Gastrocnemius medialis (tissue), 4 donors: ENCODE measurements at regions not wholly inside any gene's neighbourhood (a gene's known extent, or its start where the extent isn't known, plus 50 kb on each side); places are given as distances from the start of the nearest gene placed in this dataset.

Experiments
- ATAC-seq, 2 donors: fragments of 150-250 bp; one replicate each; pipeline ENCODE4 v1.9.1; 2016
- DNase-seq, 2 donors: peaks; one replicate each; pipeline ENCODE4 v3.0.0-alpha.2; 2019
- H3K27ac ChIP-seq, 4 donors: fragments of 200-600 bp; sonication (generic); 1 replicate in 1 of 4; 2 replicates in 3 of 4; pipeline ENCODE4 v1.5.1; 2016 to 2018; ENCODE audit warnings: mild to moderate bottlenecking in 2 of 4, moderate library complexity in 1 of 4
- H3K27me3 ChIP-seq, 3 donors: fragments of 200-600 bp; sonication (generic) in 2 of 3; 1 replicate in 1 of 3; 2 replicates in 2 of 3; pipeline versions ENCODE4 v1.5.1 to v1.6.0; 2016 to 2019; ENCODE audit warnings: mild to moderate bottlenecking in 1 of 3, moderate library complexity in 1 of 3
- H3K36me3 ChIP-seq, 2 donors: fragments of 200-600 bp; sonication (generic) in 1 of 2; one replicate each; pipeline ENCODE4 v1.5.1; 2017 to 2018
- H3K4me1 ChIP-seq, 2 donors: fragments of 200-600 bp; sonication (generic) in 1 of 2; one replicate each; pipeline ENCODE4 v1.5.1; 2016 to 2017; ENCODE audit warnings: mild to moderate bottlenecking in 2 of 2
- H3K4me3 ChIP-seq, 4 donors: fragments of 200-600 bp; sonication (generic) in 3 of 4; 1 replicate in 1 of 4; 2 replicates in 3 of 4; pipeline ENCODE4 v1.5.1; 2016 to 2019; ENCODE audit warnings: mild to moderate bottlenecking in 2 of 4
- H3K9me3 ChIP-seq, 3 donors: fragments of 200-600 bp; sonication (generic) in 2 of 3; 1 replicate in 1 of 3; 2 replicates in 2 of 3; pipeline ENCODE4 v1.5.1; 2016 to 2019
- POLR2A ChIP-seq, 2 donors: fragments of 450-650 bp; IDR thresholded peaks; one replicate each; pipeline ENCODE4 v1.6.1; 2017; ENCODE audit warnings: antibody characterized with exemption in 2 of 2, mild to moderate bottlenecking in 2 of 2, moderate library complexity in 2 of 2
- in situ Hi-C, 4 donors: fragments of 200-750 bp; cut with MboI; loops; one replicate each; pipeline versions ENCODE4 v1.15.0 to v1.8.0; 2017; ENCODE audit warnings: low sequenced_read_pairs in 4 of 4
- intact Hi-C: fragments of 100-400 bp; cut with DNase I; formaldehyde crosslinking; loops from one replicate; pipeline ENCODE4 v1.15.1; 2023; ENCODE audit warnings: low total_unique reads
- TF ChIP-seq, protein P1 (sequence below), 5 experiments: fragments of 450-650 bp in 3 of 5; fragments of 200-600 bp in 2 of 5; sonication (generic) in 2 of 5; IDR thresholded peaks in 4 of 5; conservative IDR thresholded peaks in 1 of 5; 1 replicate in 4 of 5; 2 replicates in 1 of 5; pipeline ENCODE4 v1.5.1; 2016 to 2019; ENCODE audit warnings: antibody characterized with exemption in 5 of 5, mild to moderate bottlenecking in 3 of 5, moderate library complexity in 3 of 5

DNA sequence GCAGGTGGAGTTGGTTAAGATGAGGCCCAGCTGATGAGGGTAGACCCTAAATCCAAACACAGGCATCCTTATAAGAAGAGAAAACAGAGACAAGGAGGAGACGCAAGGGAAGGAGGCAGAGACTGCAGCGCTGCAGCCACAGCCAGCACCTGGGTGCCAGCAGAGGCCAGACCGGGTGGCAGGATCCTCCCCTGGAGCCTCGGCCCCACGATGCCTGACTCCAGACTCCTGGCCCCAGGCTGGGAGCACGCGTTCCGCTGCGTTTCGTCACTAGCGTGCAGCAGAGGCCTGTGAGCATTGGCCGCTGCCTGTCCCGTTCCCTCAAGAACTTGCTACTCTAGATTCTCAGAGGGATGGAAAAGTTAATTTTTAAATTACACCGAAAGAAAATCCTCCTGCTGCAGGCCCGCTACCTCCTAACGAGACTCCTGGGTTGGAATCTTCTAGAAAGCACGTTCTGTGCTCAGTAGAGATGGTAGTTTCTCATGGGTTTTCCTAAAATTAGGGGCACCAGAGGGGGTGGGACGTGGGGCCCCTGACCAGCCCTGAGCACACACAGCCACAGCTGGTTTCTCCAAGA, 57.7 kb upstream of the FBRSL1 start:
- TF ChIP-seq, protein P1, sequence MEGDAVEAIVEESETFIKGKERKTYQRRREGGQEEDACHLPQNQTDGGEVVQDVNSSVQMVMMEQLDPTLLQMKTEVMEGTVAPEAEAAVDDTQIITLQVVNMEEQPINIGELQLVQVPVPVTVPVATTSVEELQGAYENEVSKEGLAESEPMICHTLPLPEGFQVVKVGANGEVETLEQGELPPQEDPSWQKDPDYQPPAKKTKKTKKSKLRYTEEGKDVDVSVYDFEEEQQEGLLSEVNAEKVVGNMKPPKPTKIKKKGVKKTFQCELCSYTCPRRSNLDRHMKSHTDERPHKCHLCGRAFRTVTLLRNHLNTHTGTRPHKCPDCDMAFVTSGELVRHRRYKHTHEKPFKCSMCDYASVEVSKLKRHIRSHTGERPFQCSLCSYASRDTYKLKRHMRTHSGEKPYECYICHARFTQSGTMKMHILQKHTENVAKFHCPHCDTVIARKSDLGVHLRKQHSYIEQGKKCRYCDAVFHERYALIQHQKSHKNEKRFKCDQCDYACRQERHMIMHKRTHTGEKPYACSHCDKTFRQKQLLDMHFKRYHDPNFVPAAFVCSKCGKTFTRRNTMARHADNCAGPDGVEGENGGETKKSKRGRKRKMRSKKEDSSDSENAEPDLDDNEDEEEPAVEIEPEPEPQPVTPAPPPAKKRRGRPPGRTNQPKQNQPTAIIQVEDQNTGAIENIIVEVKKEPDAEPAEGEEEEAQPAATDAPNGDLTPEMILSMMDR (IDR thresholded peaks at IDR 0.05 in 4 of 5, conservative IDR thresholded peaks at IDR 0.05 in 1 of 5): no peak
- TF ChIP-seq POLR2A (IDR thresholded peaks at IDR 0.05): no peak
- Histone ChIP-seq H3K4me3 (no peak overlapping the region), H3K9me3 (no peaks in the 10 kb centered on the region), H3K36me3 (no peaks in the 10 kb centered on the region), H3K27ac (no peak overlapping the region), H3K27me3 (peaks cover 47 to 71% (median 56%) of the 10 kb centered on the region in 3 donors), H3K4me1 (no peaks in the 10 kb centered on the region)
- in situ Hi-C loops (no loop called here), intact Hi-C loops (no loop called here)
- ATAC-seq (no peak), DNase-seq (no peak)

GRCh38 chr12:132430838-132431774, 58.8 kb upstream of the FBRSL1 start:
- DNase-seq (no peak), ATAC-seq (no peak)
- Histone ChIP-seq H3K4me1 (no peaks in the 10 kb centered on the region), H3K9me3 (no peaks in the 10 kb centered on the region), H3K36me3 (no peaks in the 10 kb centered on the region), H3K27me3 (peaks cover 43 to 71% (median 61%) of the 10 kb centered on the region in 3 donors), H3K27ac (no peak overlapping the region), H3K4me3 (no peak overlapping the region)
- in situ Hi-C loops (no loop called here), intact Hi-C loops (no loop called here)
- TF ChIP-seq, protein P1 (IDR thresholded peaks at IDR 0.05 in 4 of 5, conservative IDR thresholded peaks at IDR 0.05 in 1 of 5): no peak
- no peak for TF ChIP-seq POLR2A (IDR thresholded peaks at IDR 0.05)

DNA sequence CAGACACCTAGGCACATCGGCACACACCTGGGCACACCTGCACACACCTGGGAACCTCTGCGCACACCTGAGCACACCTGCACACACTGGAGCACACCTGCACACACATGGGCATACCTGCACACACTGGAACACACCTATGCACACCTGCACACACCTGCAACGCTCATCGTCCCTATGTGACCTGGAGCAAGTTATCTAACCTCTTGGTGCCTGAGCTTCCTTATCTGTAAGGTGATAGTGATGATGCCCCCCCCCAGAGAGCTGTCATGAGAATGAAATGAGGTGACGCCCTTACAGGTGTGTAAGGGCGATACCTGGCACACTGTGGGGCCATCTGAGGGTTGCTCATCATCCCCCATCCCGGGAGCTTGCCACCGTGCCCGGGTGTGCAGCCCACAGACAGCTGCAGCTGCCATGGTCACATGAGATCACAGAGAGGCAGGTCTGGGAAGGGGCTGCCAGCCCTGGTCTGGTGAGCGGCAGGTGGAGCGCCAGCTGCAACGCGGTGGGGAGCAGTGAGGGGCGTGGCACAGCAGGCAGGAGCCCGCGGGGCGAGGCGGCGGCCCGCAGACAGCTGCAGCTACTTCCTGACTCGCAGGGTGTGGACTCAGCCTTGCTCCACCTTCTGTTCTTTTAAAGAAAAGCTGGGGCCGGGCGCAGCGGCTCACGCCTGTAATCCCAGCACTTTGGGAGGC, 59.9 kb upstream of the FBRSL1 start:
- Histone ChIP-seq H3K4me3 (no peak overlapping the region), H3K36me3 (no peaks in the 10 kb centered on the region), H3K27ac (no peak overlapping the region), H3K27me3 (peaks cover 49 to 71% (median 68%) of the 10 kb centered on the region in 3 donors), H3K4me1 (no peaks in the 10 kb centered on the region), H3K9me3 (no peaks in the 10 kb centered on the region)
- in situ Hi-C loops (loop anchor here in 1 of 4 donors (10.0 kb wide), 1 partner anchor 105 kb away; no protein-coding TSS in a partner anchor), intact Hi-C loops (no loop called here)
- ATAC-seq (no peak), DNase-seq (no peak)
- TF ChIP-seq, protein P1 (IDR thresholded peaks at IDR 0.05 in 4 of 5, conservative IDR thresholded peaks at IDR 0.05 in 1 of 5): no peak
- no peak for TF ChIP-seq POLR2A (IDR thresholded peaks at IDR 0.05)

- Histone ChIP-seq H3K27ac (no peak overlapping the region), H3K27me3 (peaks cover 52 to 70% (median 67%) of the 10 kb centered on the region in 3 donors), H3K9me3 (no peaks in the 10 kb centered on the region), H3K36me3 (no peaks in the 10 kb centered on the region), H3K4me1 (no peaks in the 10 kb centered on the region), H3K4me3 (no peak overlapping the region)
- intact Hi-C loops: no loop called here
- DNase-seq: no peak
- TF ChIP-seq, protein P1 (IDR thresholded peaks at IDR 0.05 in 4 of 5, conservative IDR thresholded peaks at IDR 0.05 in 1 of 5): no peak
- no peak for TF ChIP-seq POLR2A (IDR thresholded peaks at IDR 0.05)
- ATAC-seq: no peak
- in situ Hi-C loops: loop anchor here in 1 of 4 donors (10.0 kb wide), 1 partner anchor 105 kb away; no protein-coding TSS in a partner anchor
Observed at GRCh38 chr12:132429602-132429945, 60.4 kb upstream of the FBRSL1 start.
